GM18907 (cell line): ENCODE measurements at regions not wholly inside any gene's neighbourhood (a gene's known extent, or its start where the extent isn't known, plus 50 kb on each side); places are given as distances from the start of the nearest gene placed in this dataset.
A peak's percentile ranks its signal among the peaks of the same experiment; 100 is the strongest.

ENCODE experiments used
- ATAC-seq: cut with Tn5 transposase; IDR thresholded peaks from one replicate; pipeline ENCODE4 v1.9.1; 2021; ENCODE audit warnings: mild to moderate bottlenecking, moderate library complexity; ENCODE audit not compliant: unreplicated experiment

DNA sequence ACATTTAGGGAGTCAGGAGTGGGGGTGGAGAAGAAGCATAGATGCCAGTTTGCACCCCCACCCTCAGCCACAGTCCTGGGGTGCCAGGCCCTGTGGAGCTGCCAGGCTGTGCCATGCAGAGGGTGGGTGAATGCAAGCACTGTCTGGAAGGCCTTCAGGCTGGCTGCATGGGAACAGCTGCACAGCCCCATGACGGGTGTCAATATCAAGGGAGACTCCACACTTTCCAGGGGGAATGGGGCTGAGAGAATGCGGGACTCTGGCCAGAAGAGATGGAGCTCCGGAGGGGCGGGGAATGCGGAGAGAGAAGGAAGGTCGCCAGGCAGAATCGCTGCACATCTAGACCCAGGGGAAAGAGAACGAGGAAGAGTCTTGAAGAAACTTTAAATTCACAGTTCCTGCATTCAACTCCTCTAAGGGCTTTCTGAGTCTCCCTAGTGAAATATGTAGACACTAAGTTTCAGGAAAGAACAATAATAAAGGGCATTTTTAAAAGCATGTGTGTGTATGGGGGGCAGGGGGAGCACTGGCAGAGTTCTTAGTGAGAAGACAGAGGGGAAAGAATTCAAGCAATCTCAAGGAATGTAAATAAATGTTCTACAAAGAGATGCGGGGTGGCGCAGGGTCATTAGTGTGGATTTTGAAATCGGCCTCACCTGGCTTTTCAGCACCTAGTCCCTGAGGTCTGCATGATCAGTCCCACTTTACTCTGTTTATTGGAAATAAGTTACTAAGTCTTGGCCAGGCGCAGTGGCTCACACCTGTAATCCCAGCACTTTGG, 59.1 kb downstream of the BOD1 start:
- ATAC-seq: no peak

DNA sequence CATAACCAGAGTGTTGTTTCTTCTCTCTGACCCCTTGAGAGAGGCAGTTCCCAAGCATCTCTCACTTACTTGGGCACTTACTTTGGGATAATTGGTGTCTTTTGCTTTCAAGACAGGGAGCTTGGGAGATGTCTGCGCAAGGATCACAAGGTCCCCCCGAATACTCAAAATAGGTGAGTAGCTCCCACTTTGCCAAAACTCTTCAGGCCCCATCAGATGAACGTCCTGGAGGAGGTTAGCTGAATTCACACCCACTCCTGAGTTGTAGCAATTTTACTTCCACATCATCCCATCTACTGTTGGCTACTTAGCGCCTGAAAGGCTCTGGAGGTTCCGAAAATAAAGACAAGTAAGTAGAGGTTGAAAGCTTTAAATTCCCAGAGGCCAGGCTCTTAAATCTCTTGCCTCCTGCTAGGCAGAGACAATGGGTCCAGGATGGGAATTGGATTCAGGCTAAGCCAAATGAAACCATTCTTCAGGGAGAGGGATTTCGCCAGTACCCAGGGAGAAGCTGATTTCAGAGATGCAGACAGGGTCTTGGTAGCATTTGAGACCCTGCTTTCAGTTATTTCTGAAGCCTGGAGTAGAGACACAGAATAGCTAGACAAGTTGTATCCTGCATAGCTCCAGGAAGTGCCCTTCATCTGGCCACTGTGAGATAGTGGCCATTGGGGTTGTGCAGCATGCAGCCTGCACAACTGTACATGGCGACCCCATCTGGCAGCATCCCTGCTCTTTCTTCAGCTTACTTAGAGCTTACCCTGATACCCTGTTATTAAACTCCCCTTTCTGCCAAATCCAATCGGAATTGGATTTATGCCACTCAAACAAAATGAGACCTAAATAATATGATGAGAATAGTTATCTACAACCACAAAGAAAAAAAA, 60.1 kb downstream of the BOD1 start:
- no peak for ATAC-seq

DNA sequence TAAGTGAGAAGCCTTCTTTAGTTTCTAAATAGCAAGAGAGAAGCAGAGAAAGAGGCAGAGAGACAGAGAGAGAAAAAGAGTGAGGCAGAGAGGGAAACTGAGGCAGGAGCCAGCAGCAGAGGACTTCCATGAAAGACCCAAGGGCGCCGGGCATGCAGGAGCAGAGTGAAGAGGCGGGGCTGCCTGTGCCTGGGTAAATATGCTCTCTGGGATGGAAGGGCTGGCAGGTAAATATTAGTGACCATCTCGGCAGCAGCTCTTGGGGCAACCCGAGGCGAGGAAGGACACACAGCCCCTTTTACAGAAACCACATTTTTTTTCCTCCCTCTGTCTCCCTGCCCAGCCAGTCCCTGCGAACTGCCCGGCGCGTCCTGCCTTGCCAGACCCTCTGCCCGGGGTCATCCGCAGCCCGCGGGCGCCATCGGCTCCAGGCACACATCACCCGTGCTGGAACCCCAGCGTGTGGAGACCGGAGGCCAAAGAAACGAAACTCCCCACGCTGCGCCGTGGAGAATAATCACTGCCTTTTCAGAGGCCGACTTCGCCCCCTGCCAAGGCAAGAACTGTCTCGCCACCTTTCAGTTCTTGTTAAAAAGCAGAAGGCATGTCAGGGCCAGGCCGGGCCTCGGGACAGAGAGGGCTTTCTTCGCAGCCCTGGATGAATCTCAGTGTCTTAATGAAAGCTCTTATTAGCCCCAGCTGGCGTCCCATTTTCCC, 61.3 kb downstream of the BOD1 start:
- no peak for ATAC-seq

DNA sequence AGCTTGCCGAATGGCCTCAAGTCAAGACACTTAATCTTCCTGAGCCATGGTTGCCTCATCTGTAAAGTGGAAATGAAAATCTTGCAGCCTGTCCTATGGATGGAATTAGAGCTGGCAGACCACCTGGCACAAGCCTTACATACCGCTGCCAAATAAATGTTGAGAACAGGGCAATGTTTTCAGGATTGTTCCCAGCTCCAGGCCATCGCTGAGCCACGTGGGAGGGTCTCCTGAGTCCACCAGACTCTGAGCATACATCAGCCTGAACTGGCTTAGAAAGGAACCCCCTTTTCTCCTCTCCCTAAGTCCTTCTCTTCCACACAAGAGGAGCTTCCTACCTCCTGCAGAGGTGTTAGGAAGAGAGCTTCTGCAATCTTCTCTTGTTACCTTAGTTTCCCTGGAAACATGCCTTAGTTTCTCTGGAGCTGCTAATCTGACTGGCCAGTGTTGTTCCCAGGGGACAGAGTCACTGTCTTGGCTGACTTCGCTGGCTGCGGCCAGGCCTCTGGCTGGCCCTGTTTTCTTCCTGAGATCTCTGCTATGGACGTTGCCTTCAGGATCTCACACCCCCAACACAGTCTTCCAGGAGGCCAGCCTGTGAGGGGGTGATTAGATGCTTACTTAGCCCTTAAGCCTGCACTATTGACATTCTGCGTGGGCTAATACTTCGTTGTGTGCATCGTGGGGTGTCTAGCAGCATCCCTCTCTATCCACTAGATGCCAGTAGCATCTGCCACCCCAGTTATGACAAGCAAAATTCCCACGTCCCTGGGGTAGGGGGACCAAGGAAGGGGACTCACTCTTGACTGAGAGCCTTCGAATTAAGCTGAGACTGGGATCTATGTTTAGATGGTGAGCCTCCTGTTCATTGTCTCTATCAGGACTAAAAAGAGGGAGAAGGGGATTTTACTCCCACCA, 62.2 kb downstream of the BOD1 start:
- ATAC-seq: no peak

DNA sequence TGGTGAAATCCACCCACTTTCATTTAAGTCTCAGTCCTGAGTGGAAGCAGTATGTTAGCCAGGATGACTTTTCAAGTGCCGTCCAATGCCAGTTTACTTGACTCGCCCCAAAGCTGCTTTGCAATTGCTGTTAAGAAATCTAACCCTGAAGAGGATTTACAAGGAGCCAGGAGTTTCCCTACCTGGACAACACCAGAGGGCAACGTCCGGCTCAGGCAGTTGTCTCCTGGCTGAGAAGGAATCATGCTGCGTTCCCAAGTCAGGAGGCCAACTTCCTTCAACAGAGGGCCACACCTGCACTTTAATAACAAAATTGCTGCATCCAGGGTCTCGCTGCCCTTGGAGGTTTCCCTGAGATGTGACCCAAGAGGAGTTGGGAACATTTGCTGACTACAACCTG, 65.8 kb downstream of the BOD1 start:
- ATAC-seq: no peak

DNA sequence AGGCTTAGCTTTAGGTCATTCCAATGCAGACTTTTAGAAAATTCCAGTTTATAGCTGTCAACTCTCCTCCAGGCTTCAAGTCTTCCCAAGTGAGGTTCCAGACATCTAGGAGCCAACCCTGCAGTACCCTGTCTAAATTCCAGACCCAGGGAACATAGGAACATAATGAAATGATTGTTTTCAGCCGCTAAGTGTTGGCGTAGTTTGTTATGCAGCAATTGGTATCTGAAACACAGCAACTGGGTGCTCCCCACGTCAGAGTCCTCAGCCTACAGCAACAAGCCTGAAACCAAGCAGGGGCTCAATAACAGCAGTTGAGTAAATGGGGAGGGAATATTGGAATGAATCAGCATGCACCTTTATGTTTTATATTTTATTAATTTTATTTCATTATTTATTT, 66.8 kb downstream of the BOD1 start:
- ATAC-seq: no peak

DNA sequence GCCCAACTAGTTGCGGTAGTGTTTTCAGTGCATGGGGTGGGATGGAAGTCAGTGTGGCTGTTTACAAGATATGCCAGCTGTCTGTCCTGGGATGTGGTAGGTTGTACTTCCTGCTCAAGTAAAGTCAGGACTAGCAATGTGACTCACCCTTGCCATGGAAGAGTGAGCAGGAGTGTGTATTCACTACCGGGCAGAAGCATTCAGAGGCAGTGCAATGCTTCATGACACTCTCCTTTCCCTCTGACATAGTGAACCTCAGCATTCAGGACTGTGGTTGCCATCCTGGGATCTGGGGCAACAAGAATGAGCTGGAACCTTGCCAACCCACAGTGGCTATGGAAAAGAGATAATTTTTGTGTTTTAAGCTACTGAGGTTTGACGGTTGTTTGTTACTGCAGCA, 68.9 kb downstream of the BOD1 start:
- ATAC-seq: peak; percentile 85

DNA sequence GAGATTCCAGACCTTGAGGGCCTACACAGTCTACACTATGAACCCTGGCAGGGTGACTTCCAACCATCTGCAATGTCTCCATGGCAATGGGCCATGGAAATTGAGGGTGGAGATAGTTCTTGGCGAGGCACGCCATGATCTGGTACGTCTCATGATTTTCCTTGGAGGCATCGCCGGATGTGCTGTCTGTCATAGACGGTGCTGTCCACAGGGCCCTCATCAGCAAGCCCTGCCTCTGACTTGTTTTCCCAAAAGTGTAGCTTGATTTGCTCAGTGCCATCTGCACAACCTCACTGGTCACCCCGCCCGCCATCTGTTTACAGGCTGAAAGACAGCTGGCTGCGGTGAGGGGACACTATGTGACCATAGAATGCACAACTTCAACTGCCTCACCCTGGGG, 73.5 kb downstream of the BOD1 start:
- no peak for ATAC-seq

DNA sequence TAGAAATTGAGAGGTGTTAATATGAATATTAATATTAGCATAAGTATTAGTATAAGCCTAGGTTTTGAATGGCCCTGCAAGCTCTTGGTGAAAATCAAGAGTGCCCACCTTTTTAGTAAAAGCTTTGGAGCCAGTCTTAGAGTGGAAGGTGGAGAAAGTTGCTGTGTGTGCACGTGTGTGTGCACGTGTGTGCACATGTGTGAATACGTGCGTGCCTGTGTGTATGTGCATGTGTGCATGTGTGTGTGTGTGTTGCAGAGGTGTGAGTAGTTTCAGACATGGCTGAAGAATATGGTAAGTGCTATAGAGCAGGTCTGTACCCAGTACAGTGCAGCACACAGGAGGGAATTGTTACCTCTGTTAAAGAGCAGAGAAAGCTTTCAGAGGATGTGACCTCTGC, 74.3 kb downstream of the BOD1 start:
- ATAC-seq: no peak

DNA sequence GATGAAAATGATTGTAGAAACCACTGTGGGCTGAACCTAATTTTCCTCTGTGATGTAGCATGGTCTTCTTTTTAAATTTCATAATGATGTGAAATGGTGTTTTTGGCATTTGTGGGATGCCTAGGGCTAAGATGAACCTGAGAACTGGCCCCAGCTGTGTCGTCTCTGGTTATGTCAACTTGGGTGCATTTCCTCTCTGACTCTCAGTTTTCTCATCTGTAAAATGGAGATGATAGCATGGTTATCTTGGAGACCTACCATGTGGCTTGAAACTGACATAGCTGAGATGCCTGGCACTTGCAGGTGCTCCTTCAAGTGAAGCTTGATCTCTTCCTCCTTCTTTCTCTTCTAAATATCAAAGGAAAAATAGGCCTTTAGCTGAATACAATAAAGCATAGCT, 77.8 kb downstream of the BOD1 start:
- no peak for ATAC-seq

DNA sequence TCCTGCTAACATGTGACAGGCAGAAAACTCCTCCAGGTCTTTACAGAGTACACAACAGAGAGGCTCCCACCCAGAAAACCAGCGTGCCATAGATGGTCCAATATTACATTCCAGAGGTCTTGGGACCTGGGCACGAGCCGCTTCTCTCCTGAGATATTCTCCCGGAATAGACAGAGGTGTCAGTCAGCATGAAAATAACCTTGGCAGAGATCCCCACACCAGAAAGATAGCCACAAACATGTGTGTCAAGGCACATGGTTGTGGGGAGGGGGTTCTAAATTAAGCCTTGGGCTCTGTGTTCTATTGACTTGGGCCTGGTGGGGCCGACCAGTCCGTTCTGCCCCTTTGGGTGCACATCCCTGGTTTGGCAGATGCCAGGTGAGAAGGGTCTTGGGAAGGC, 78.4 kb downstream of the BOD1 start:
- no peak for ATAC-seq

DNA sequence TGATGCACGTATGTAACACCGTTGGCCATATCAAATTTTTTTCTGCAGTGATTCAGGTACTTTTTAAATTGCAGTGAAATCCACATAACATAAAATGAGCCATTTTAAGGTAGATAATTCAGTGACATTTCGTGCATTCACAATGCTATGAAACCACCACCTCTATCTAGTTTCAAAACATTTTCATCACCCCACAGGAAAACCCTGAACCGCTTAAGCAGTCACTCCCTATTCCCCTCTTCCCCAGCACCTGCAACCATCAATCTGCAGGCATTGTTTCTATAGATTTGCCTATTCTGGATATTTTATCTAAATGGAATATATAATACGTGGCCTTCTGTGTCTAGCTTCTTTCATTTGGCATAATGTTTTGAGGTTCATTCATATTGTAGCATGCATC, 79.2 kb downstream of the BOD1 start:
- no peak for ATAC-seq

DNA sequence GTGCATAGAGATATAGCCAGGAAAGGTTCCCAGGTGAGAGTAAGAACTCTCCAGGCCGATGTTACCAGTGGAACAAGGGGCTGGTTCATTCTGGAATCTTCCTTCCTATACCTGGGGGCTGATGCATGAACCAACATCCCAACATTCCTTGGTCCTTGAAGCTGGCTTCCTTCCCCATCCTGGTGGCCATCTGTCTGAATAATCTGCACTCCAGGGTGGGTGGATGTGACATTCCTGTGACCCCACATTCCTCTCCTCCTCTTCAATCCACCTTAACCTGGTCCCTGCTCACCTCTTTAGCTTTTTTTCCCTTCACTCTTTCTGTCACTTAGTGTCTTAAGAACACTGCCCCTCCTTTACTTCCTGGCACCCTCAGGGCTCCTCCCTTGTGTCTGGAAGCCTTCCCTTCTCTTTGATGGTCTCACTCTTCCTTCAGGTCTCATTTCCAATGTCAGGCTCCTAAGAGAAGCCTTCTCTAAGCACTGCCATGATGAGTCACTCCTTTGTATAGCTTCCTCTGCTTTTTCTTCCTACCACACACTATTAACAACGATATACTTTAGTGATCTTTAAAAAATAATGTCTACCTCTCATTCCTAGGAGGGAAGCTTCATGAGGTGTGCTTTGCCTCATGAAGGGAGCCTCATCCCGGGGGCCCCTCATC, 80.3 kb downstream of the BOD1 start:
- ATAC-seq: no peak

DNA sequence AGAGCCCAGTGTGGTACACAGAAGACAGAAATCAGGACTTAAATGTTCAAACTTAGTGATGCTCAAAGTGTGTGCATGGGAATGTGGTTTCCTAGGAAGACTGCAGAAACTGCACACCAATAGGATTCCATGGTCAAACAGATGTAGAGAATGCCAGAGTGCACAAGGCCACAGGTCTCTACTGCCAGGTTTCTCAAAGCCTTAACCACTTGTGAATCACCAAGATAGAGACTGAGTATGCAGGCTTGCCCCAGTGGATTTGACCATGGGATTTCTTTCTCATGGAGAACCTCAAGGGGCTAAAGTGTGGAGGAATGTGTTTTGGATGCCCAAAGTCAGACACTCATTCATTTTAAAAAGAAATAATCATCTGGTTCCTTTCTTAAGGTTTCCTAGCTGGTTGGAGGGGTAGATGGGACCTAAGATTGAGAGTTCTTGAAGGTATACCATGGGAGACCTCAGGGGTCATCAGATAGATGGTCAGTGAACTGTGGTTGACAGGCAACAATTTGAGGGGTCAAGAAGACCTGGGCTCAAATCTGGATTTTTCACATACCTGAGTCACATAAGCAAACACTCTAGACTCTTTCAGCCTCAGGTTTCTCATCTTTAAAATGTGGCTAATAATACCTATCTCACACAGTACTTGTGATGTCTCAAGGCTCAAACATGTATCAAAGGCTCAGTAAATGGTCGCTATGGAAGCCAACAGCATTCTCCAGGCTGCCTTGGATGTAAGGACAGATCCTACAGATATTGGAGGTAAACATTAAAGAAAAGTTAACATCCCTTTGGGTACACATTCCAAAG, 81.1 kb downstream of the BOD1 start:
- no peak for ATAC-seq

DNA sequence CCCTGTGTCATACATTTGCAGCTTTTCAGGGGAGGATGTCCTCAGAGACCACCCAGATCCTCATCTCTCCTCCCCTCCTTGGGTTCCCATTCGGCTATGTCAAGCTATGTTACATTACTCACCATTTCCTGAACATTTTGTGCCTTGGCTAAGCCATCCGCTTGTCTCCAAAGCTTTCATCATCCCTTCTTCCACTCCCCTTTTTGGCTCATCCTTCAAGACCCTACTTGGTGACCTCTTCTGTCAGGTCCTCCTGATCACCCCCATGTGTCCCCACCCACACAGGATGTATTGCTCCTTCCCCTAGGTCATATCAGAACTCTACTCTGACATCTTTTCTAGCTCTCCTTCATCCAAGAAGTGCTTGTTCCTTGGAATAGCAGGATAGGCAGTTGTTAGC, 81.8 kb downstream of the BOD1 start:
- ATAC-seq: no peak

DNA sequence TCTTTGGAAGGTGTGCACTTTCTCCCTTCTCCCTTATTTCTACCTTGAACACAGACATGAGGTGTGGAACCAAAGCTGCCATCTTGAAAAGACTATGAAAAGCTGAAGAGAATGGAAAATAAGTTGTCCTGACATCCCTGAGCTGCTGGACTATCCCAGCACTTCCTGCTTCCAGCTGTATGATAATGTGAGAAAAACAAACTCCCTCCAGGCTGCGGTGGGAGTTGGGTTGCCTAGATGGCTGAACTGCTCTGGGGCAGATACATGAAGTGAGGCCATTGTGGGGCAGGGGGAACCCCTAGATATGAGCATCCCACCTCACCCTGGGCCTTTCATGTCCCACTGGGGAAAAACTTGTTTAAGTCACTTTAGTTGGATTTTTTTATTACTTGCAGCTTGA, 82.4 kb downstream of the BOD1 start:
- ATAC-seq: no peak

DNA sequence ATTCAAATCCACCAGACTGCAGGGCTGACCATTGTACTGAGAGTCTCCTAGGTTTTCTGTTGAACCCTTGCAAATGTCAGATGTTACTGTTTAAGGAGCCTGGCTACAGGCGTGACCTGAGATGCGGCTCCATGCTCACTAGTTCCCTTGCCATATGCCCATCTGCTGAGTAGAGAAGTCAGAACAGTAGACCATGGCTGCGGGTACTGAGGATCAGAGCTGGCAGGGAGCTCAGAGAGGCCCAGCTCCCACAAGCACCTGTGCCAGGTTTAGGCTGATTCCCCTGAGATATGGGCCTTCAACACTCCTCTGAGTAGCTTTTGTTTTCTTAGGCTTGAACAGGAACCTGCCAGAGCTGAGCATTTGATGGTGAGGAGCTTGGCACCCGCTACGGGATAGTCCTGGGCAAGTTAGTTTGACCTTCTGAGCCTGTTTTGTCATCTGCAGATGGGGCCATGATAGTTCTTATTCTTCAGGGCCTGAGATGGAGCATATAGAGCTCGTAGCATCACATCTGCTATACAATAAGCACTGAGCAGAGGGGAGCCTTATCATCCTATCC, 83.7 kb downstream of the BOD1 start:
- no peak for ATAC-seq

DNA sequence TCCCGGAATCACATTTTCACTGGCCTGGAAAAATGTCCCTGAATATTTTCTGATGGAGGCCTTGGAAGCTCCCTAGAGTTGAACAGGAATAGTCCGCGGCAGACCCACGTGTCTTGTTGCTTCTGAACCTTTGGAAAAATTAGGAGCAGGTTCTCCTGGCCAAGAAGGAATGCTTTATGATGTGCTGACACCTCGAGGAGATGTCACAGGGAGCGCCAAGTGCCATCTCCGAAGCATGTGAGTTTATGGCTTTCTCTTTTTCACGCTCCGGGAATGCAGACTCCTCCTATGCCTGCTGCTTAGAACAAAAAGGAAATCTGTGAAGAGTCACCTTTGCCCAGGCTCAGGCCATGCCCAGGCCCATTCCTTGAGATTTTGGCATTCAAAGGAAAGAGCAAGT, 84.6 kb downstream of the BOD1 start:
- no peak for ATAC-seq

DNA sequence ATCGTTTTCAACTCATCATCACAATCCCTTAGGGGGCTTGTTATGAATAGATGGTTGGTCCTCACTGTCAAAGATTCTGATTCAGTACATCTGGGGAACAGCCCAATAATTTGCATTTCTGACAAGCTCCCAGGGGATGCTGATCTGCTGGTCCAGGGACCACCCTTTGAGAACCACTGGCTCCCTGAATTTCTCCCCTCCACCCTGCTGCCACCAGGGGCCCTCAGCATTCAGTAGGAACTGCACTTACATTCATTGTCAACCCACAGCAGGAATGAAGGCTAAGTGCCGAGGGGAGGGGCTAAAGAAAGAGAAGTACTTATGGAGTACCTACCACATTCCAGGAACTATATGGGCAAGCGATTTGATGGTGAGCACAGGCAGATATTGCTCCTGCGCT, 85.9 kb downstream of the BOD1 start:
- no peak for ATAC-seq
